ENCODE measurements at regions not wholly inside any gene's neighbourhood (a gene's known extent, or its start where the extent isn't known, plus 50 kb on each side); places are given as distances from the start of the nearest gene placed in this dataset.

DNA sequence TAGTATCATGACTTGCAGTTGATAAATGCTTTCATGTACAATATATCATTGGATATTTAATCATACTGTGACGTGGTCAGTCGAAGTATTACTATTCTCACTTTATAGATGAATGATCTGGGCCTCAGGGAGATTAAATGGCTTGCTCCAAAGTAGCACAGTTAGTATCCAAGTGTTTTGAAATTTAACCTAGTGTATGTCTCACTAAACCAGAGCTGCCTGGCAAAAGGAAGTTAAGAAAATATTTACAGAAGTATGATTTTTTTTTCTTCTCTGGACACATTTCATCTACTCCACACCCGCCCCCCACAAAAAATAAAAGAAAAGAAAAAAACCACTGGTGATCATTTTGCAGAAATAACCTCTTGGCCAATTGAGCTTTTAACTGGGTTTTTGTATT lies 71.9 kb upstream of the CXADR start:
- TF ChIP-seq CTCF (IDR thresholded peaks at IDR 0.05; ENCODE audit: low read depth, low read length) (no peak), EZH2phosphoT487 (IDR thresholded peaks at IDR 0.05; ENCODE audit: low read depth) (no peak)
